NCI-H446 (cell line): ENCODE measurements at regions not wholly inside any gene's neighbourhood (a gene's known extent, or its start where the extent isn't known, plus 50 kb on each side); places are given as distances from the start of the nearest gene placed in this dataset.
A peak's percentile ranks its signal among the peaks of the same experiment; 100 is the strongest.

Source experiments
- DNase-seq, 2 experiments: peaks; one replicate each; lab custom pipeline; 2025; lab: John Stamatoyannopoulos, UW

- no peak for DNase-seq
Measured at GRCh38 chr10:131691481-131692090, 209.2 kb upstream of the PPP2R2D start.

GRCh38 chr10:131692176-131692575 is 208.6 kb upstream of the PPP2R2D start:
- DNase-seq, result no peak

- DNase-seq, result no peak
Measured at GRCh38 chr10:131692686-131693334, 208.0 kb upstream of the PPP2R2D start.

GRCh38 chr10:131693766-131694165 is 207.0 kb upstream of the PPP2R2D start:
- no peak for DNase-seq

- DNase-seq, result no peak
Measured at GRCh38 chr10:131694168-131694780, 206.5 kb upstream of the PPP2R2D start.

- DNase-seq, result no peak
Measured at GRCh38 chr10:131694781-131695495, 205.9 kb upstream of the PPP2R2D start.

GRCh38 chr10:131695496-131696165 is 205.2 kb upstream of the PPP2R2D start:
- no peak for DNase-seq

GRCh38 chr10:131697476-131698128 is 203.2 kb upstream of the PPP2R2D start:
- DNase-seq, result peak in 1 of 2 experiments; percentile 1

GRCh38 chr10:131698232-131698631 is 202.6 kb upstream of the PPP2R2D start:
- no peak for DNase-seq

- DNase-seq, result no peak
Measured at GRCh38 chr10:131698986-131699385, 201.8 kb upstream of the PPP2R2D start.

GRCh38 chr10:131700032-131700431 is 200.8 kb upstream of the PPP2R2D start:
- DNase-seq, result no peak

GRCh38 chr10:131700506-131700905 is 200.3 kb upstream of the PPP2R2D start:
- no peak for DNase-seq

GRCh38 chr10:131701131-131701947 is 199.5 kb upstream of the PPP2R2D start:
- no peak for DNase-seq

- DNase-seq, result no peak
Measured at GRCh38 chr10:131702531-131703356, 198.1 kb upstream of the PPP2R2D start.

- DNase-seq, result no peak
Measured at GRCh38 chr10:131703541-131703940, 197.3 kb upstream of the PPP2R2D start.

- no peak for DNase-seq
Measured at GRCh38 chr10:131703941-131704340, 196.9 kb upstream of the PPP2R2D start.

- no peak for DNase-seq
Measured at GRCh38 chr10:131706476-131706875, 194.3 kb upstream of the PPP2R2D start.

- DNase-seq, result no peak
Measured at GRCh38 chr10:131706952-131707351, 193.9 kb upstream of the PPP2R2D start.

GRCh38 chr10:131708225-131708880 is 192.5 kb upstream of the PPP2R2D start:
- DNase-seq, result no peak
